ENCODE measurements at regions not wholly inside any gene's neighbourhood (a gene's known extent, or its start where the extent isn't known, plus 50 kb on each side); places are given as distances from the start of the nearest gene placed in this dataset.

DNA sequence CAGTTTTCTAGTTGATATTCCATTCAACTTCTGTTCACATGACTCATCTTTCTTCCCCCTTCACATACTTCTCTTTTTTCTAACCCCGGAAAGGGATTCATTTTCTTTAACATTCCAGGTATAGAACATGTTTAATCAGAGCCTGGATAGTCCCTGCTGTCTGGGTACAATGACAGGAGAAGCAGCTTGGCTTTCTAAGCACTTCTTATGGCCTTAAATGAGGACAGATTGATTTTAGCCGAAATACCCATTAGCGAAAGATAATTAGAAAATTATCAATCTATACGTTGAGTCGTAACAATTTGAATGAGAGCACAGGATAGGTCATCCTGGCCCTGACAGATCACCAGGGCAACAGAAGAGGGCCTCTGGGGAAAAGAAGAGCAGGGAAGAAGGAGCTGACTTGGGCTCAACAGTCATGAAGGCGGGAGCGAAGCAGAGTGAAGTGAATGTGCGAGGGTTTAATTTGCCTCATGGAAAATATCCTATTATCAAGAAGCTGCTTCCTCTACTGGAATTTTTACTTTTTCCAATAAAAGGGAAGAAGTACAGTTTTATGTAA is 62.2 kb downstream of the PPP1R2C start:
- TF ChIP-seq, protein P1, sequence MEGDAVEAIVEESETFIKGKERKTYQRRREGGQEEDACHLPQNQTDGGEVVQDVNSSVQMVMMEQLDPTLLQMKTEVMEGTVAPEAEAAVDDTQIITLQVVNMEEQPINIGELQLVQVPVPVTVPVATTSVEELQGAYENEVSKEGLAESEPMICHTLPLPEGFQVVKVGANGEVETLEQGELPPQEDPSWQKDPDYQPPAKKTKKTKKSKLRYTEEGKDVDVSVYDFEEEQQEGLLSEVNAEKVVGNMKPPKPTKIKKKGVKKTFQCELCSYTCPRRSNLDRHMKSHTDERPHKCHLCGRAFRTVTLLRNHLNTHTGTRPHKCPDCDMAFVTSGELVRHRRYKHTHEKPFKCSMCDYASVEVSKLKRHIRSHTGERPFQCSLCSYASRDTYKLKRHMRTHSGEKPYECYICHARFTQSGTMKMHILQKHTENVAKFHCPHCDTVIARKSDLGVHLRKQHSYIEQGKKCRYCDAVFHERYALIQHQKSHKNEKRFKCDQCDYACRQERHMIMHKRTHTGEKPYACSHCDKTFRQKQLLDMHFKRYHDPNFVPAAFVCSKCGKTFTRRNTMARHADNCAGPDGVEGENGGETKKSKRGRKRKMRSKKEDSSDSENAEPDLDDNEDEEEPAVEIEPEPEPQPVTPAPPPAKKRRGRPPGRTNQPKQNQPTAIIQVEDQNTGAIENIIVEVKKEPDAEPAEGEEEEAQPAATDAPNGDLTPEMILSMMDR (IDR thresholded peaks at IDR 0.05; ENCODE audit: insufficient read depth, low read length, poor library complexity, severe bottlenecking), result no peak
- TF ChIP-seq EZH2phosphoT487 (conservative IDR thresholded peaks at IDR 0.05; ENCODE audit: low read length), result no peak

Data from SU-DHL-6 (cell line).